CD4-positive, CD25-positive, alpha-beta regulatory T cell (primary cell): ENCODE measurements at regions not wholly inside any gene's neighbourhood (a gene's known extent, or its start where the extent isn't known, plus 50 kb on each side); places are given as distances from the start of the nearest gene placed in this dataset.

ENCODE experiments used
- ATAC-seq, 2 donors: fragments of 150-1000 bp; cut with Tn5 transposase; one replicate each; pipeline ENCODE4 v1.10.0; 2021; ENCODE audit warnings: low read depth in 2 of 2, moderate number of reproducible peaks in 2 of 2, moderate library complexity in 1 of 2
- DNase-seq, 3 donors: peaks; one replicate each; pipeline versions ENCODE4 v3.0.0 to v3.0.0-alpha.2; 2012 to 2022; ENCODE audit warnings: mixed read lengths in 1 of 3
- H3K27ac ChIP-seq: one replicate; pipeline ENCODE4 v1.7.0; 2013; ENCODE audit warnings: mild to moderate bottlenecking, low read length; ENCODE audit not compliant: insufficient read depth, poor library complexity, severe bottlenecking
- H3K27me3 ChIP-seq: one replicate; pipeline ENCODE4 v1.7.0; 2013; ENCODE audit warnings: low read length; ENCODE audit not compliant: control insufficient read depth, insufficient read depth
- H3K36me3 ChIP-seq: one replicate; pipeline ENCODE4 v1.7.0; 2013; ENCODE audit warnings: mild to moderate bottlenecking, low read length, moderate library complexity; ENCODE audit not compliant: control insufficient read depth, insufficient read depth
- H3K4me1 ChIP-seq: 2 replicates; pipeline ENCODE4 v1.7.0; 2013; ENCODE audit warnings: mild to moderate bottlenecking, low read length; ENCODE audit not compliant: insufficient read depth, control insufficient read depth, poor library complexity, severe bottlenecking
- H3K4me3 ChIP-seq: one replicate; pipeline ENCODE4 v1.7.0; 2013; ENCODE audit warnings: low read depth, mild to moderate bottlenecking, low read length, moderate library complexity
- H3K9me3 ChIP-seq, 2 experiments: 1 replicate in 1 of 2; 2 replicates in 1 of 2; pipeline ENCODE4 v1.7.0; 2013; ENCODE audit warnings: low read length in 2 of 2, mild to moderate bottlenecking in 1 of 2, moderate library complexity in 1 of 2; ENCODE audit not compliant: control insufficient read depth in 2 of 2
- H3K27ac Mint-ChIP-seq, 3 donors: one replicate each; pipeline ENCODE4 v1.8.0; 2020 to 2022; ENCODE audit warnings: mild to moderate bottlenecking in 3 of 3, mixed read lengths in 3 of 3, moderate library complexity in 2 of 3
- H3K27me3 Mint-ChIP-seq: one replicate; pipeline ENCODE4 v1.8.0; 2022; ENCODE audit warnings: mild to moderate bottlenecking, mixed read lengths
- H3K36me3 Mint-ChIP-seq: one replicate; pipeline ENCODE4 v1.8.0; 2020; ENCODE audit warnings: mixed read lengths
- H3K4me1 Mint-ChIP-seq, 4 donors: one replicate each; pipeline ENCODE4 v1.8.0; 2020 to 2022; ENCODE audit warnings: mixed read lengths in 4 of 4, mild to moderate bottlenecking in 1 of 4
- H3K4me3 Mint-ChIP-seq, 4 donors: one replicate each; pipeline ENCODE4 v1.8.0; 2020 to 2022; ENCODE audit warnings: mild to moderate bottlenecking in 4 of 4, mixed read lengths in 4 of 4, moderate library complexity in 3 of 4
- H3K9me3 Mint-ChIP-seq, 7 donors: one replicate each; pipeline ENCODE4 v1.8.0; 2020 to 2022; ENCODE audit warnings: mixed read lengths in 7 of 7, mild to moderate bottlenecking in 3 of 7, moderate library complexity in 2 of 7

GRCh38 chr2:164205347-164205746 is 415.9 kb downstream of the GRB14 start:
- Histone ChIP-seq H3K27ac (no peak overlapping the region), H3K9me3 (peaks cover 0 to 3% of the 10 kb centered on the region in 2 experiments), H3K27me3 (no peaks in the 10 kb centered on the region), H3K36me3 (no peaks in the 10 kb centered on the region), H3K4me1 (no peaks in the 10 kb centered on the region), H3K4me3 (no peak overlapping the region)
- Mint-ChIP-seq H3K36me3 (no peaks in the 10 kb centered on the region), H3K4me1 (no peaks in the 10 kb centered on the region), H3K27me3 (no peaks in the 10 kb centered on the region), H3K27ac (no peak overlapping the region), H3K9me3 (peaks cover 0 to 12% (median 7%) of the 10 kb centered on the region in 7 donors), H3K4me3 (no peak overlapping the region)
- ATAC-seq (no peak), DNase-seq (no peak)

- H3K27me3 Mint-ChIP-seq, result no peaks in the 10 kb centered on the region
- H3K4me1 Mint-ChIP-seq, result no peaks in the 10 kb centered on the region
- H3K27ac ChIP-seq, result no peak overlapping the region
- H3K9me3 Mint-ChIP-seq, result peaks cover 0 to 9% (median 2%) of the 10 kb centered on the region in 7 donors
- no peak overlapping the region for H3K4me3 Mint-ChIP-seq
- H3K36me3 Mint-ChIP-seq, result no peaks in the 10 kb centered on the region
- H3K27ac Mint-ChIP-seq, result no peak overlapping the region
- DNase-seq, result no peak
- no peaks in the 10 kb centered on the region for H3K27me3 ChIP-seq
- H3K4me1 ChIP-seq, result no peaks in the 10 kb centered on the region
- no peaks in the 10 kb centered on the region for H3K36me3 ChIP-seq
- ATAC-seq, result no peak
- H3K9me3 ChIP-seq, result no peaks in the 10 kb centered on the region
- H3K4me3 ChIP-seq, result no peak overlapping the region
These were observed 418.2 kb downstream of the GRB14 start for GRCh38 chr2:164203131-164203530.

- Histone ChIP-seq H3K4me3 (no peak overlapping the region), H3K27ac (no peak overlapping the region), H3K36me3 (no peaks in the 10 kb centered on the region), H3K4me1 (no peaks in the 10 kb centered on the region), H3K9me3 (no peaks in the 10 kb centered on the region), H3K27me3 (no peaks in the 10 kb centered on the region)
- H3K36me3 Mint-ChIP-seq, result no peaks in the 10 kb centered on the region
- no peaks in the 10 kb centered on the region for H3K27me3 Mint-ChIP-seq
- no peaks in the 10 kb centered on the region for H3K4me1 Mint-ChIP-seq
- ATAC-seq, result no peak
- no peak overlapping the region for H3K4me3 Mint-ChIP-seq
- no peak overlapping the region for H3K27ac Mint-ChIP-seq
- DNase-seq, result no peak
- H3K9me3 Mint-ChIP-seq, result peaks cover 0 to 14% (median 4%) of the 10 kb centered on the region in 7 donors
These were observed 423.0 kb downstream of the GRB14 start for GRCh38 chr2:164198256-164198655.

- H3K36me3 Mint-ChIP-seq, result no peaks in the 10 kb centered on the region
- no peak overlapping the region for H3K27ac Mint-ChIP-seq
- H3K36me3 ChIP-seq, result no peaks in the 10 kb centered on the region
- H3K9me3 ChIP-seq, result no peaks in the 10 kb centered on the region
- peaks cover 0 to 29% (median 4%) of the 10 kb centered on the region in 7 donors for H3K9me3 Mint-ChIP-seq
- no peak for DNase-seq
- no peak for ATAC-seq
- no peak overlapping the region for H3K4me3 Mint-ChIP-seq
- no peaks in the 10 kb centered on the region for H3K4me1 ChIP-seq
- no peaks in the 10 kb centered on the region for H3K4me1 Mint-ChIP-seq
- no peaks in the 10 kb centered on the region for H3K27me3 Mint-ChIP-seq
- no peaks in the 10 kb centered on the region for H3K27me3 ChIP-seq
- H3K27ac ChIP-seq, result no peak overlapping the region
- no peak overlapping the region for H3K4me3 ChIP-seq
These were observed 430.6 kb downstream of the GRB14 start for GRCh38 chr2:164190700-164191099.

- Histone ChIP-seq H3K36me3 (no peaks in the 10 kb centered on the region), H3K4me3 (no peak overlapping the region), H3K4me1 (no peaks in the 10 kb centered on the region), H3K27ac (no peak overlapping the region), H3K9me3 (no peaks in the 10 kb centered on the region), H3K27me3 (no peaks in the 10 kb centered on the region)
- DNase-seq (no peak), ATAC-seq (no peak)
- H3K36me3 Mint-ChIP-seq, result no peaks in the 10 kb centered on the region
- peaks cover 0 to 33% (median 4%) of the 10 kb centered on the region in 7 donors for H3K9me3 Mint-ChIP-seq
- no peak overlapping the region for H3K4me3 Mint-ChIP-seq
- H3K27ac Mint-ChIP-seq, result no peak overlapping the region
- H3K4me1 Mint-ChIP-seq, result no peaks in the 10 kb centered on the region
- no peaks in the 10 kb centered on the region for H3K27me3 Mint-ChIP-seq
These were observed 431.4 kb downstream of the GRB14 start for GRCh38 chr2:164189851-164190250.

- no peaks in the 10 kb centered on the region for H3K27me3 Mint-ChIP-seq
- DNase-seq (no peak), ATAC-seq (no peak)
- Histone ChIP-seq H3K27me3 (no peaks in the 10 kb centered on the region), H3K9me3 (no peaks in the 10 kb centered on the region), H3K27ac (no peak overlapping the region), H3K4me3 (no peak overlapping the region), H3K36me3 (no peaks in the 10 kb centered on the region), H3K4me1 (no peaks in the 10 kb centered on the region)
- no peak overlapping the region for H3K4me3 Mint-ChIP-seq
- H3K4me1 Mint-ChIP-seq, result no peaks in the 10 kb centered on the region
- no peaks in the 10 kb centered on the region for H3K36me3 Mint-ChIP-seq
- H3K27ac Mint-ChIP-seq, result no peak overlapping the region
- H3K9me3 Mint-ChIP-seq, result peaks cover 2 to 23% (median 4%) of the 10 kb centered on the region in 7 donors
These were observed 434.2 kb downstream of the GRB14 start for GRCh38 chr2:164187121-164187520.

GRCh38 chr2:164186591-164186990 is 434.7 kb downstream of the GRB14 start:
- ATAC-seq (no peak), DNase-seq (no peak)
- Histone ChIP-seq H3K27ac (no peak overlapping the region), H3K27me3 (no peaks in the 10 kb centered on the region), H3K36me3 (no peaks in the 10 kb centered on the region), H3K4me3 (no peak overlapping the region), H3K9me3 (no peaks in the 10 kb centered on the region), H3K4me1 (no peaks in the 10 kb centered on the region)
- H3K27me3 Mint-ChIP-seq, result no peaks in the 10 kb centered on the region
- H3K36me3 Mint-ChIP-seq, result no peaks in the 10 kb centered on the region
- H3K4me3 Mint-ChIP-seq, result no peak overlapping the region
- H3K27ac Mint-ChIP-seq, result no peak overlapping the region
- H3K4me1 Mint-ChIP-seq, result no peaks in the 10 kb centered on the region
- peaks cover 3 to 23% (median 4%) of the 10 kb centered on the region in 7 donors for H3K9me3 Mint-ChIP-seq

- Mint-ChIP-seq H3K4me3 (no peak overlapping the region), H3K4me1 (no peaks in the 10 kb centered on the region), H3K9me3 (peaks cover 4 to 29% (median 7%) of the 10 kb centered on the region in 7 donors), H3K27me3 (no peaks in the 10 kb centered on the region), H3K36me3 (no peaks in the 10 kb centered on the region), H3K27ac (no peak overlapping the region)
- no peak for ATAC-seq
- H3K27ac ChIP-seq, result no peak overlapping the region
- H3K4me1 ChIP-seq, result no peaks in the 10 kb centered on the region
- peaks cover 0 to 2% of the 10 kb centered on the region in 2 experiments for H3K9me3 ChIP-seq
- no peaks in the 10 kb centered on the region for H3K36me3 ChIP-seq
- no peak overlapping the region for H3K4me3 ChIP-seq
- no peaks in the 10 kb centered on the region for H3K27me3 ChIP-seq
- no peak for DNase-seq
These were observed 439.1 kb downstream of the GRB14 start for GRCh38 chr2:164182116-164182627.
